HG03175 (cell line): ENCODE measurements at regions not wholly inside any gene's neighbourhood (a gene's known extent, or its start where the extent isn't known, plus 50 kb on each side); places are given as distances from the start of the nearest gene placed in this dataset.

Experiments used
- ATAC-seq: cut with Tn5 transposase; IDR thresholded peaks from one replicate; pipeline ENCODE4 v1.9.1; 2021; ENCODE audit warnings: mild to moderate bottlenecking, moderate library complexity; ENCODE audit not compliant: unreplicated experiment

- no peak for ATAC-seq
These were observed 249.4 kb upstream of the AJAP1 start for GRCh38 chr1:4404854-4405590.

GRCh38 chr1:4407851-4408250 is 246.6 kb upstream of the AJAP1 start:
- ATAC-seq = no peak

GRCh38 chr1:4408380-4408779 is 246.0 kb upstream of the AJAP1 start:
- no peak for ATAC-seq

- no peak for ATAC-seq
These were observed 242.5 kb upstream of the AJAP1 start for GRCh38 chr1:4411862-4412261.

GRCh38 chr1:4415476-4415875 is 238.9 kb upstream of the AJAP1 start:
- ATAC-seq = no peak

- no peak for ATAC-seq
These were observed 238.2 kb upstream of the AJAP1 start for GRCh38 chr1:4416189-4416588.

- no peak for ATAC-seq
These were observed 236.4 kb upstream of the AJAP1 start for GRCh38 chr1:4418021-4418420.

- ATAC-seq = no peak
These were observed 232.4 kb upstream of the AJAP1 start for GRCh38 chr1:4421986-4422385.

- no peak for ATAC-seq
These were observed 231.7 kb upstream of the AJAP1 start for GRCh38 chr1:4422504-4423289.

GRCh38 chr1:4424254-4424653 is 230.2 kb upstream of the AJAP1 start:
- no peak for ATAC-seq

- ATAC-seq = no peak
These were observed 229.6 kb upstream of the AJAP1 start for GRCh38 chr1:4424766-4425165.

GRCh38 chr1:4425892-4426291 is 228.5 kb upstream of the AJAP1 start:
- ATAC-seq = no peak

GRCh38 chr1:4428711-4429110 is 225.7 kb upstream of the AJAP1 start:
- no peak for ATAC-seq

- ATAC-seq = no peak
These were observed 223.7 kb upstream of the AJAP1 start for GRCh38 chr1:4430406-4431365.

GRCh38 chr1:4431491-4431890 is 222.9 kb upstream of the AJAP1 start:
- no peak for ATAC-seq

- no peak for ATAC-seq
These were observed 221.3 kb upstream of the AJAP1 start for GRCh38 chr1:4433075-4433474.

GRCh38 chr1:4444086-4444485 is 210.3 kb upstream of the AJAP1 start:
- no peak for ATAC-seq

GRCh38 chr1:4447778-4448420 is 206.5 kb upstream of the AJAP1 start:
- ATAC-seq = no peak

- no peak for ATAC-seq
These were observed 204.4 kb upstream of the AJAP1 start for GRCh38 chr1:4449972-4450371.

- no peak for ATAC-seq
These were observed 201.7 kb upstream of the AJAP1 start for GRCh38 chr1:4452701-4453100.

- ATAC-seq = no peak
These were observed 194.4 kb upstream of the AJAP1 start for GRCh38 chr1:4460052-4460451.
